OCI-LY3 (cell line): ENCODE measurements at regions not wholly inside any gene's neighbourhood (a gene's known extent, or its start where the extent isn't known, plus 50 kb on each side); places are given as distances from the start of the nearest gene placed in this dataset.

Experiments used
- EZH2phosphoT487 ChIP-seq: fragments of 200-600 bp; shearing (Covaris generic); IDR thresholded peaks from 2 replicates; pipeline ENCODE4 v1.6.1; 2018; ENCODE audit warnings: antibody characterized with exemption, mixed run types, low read depth
- TF ChIP-seq, protein P1 (sequence below): fragments of 200-600, 300-600 bp; sonication (generic); IDR thresholded peaks from 2 replicates; pipeline ENCODE4 v1.5.1; 2014; ENCODE audit warnings: antibody characterized with exemption, low read length, low read depth

GRCh38 chr4:170281027-170281426, 191.3 kb upstream of the AADAT start:
- TF ChIP-seq EZH2phosphoT487: no peak
- TF ChIP-seq, protein P1, sequence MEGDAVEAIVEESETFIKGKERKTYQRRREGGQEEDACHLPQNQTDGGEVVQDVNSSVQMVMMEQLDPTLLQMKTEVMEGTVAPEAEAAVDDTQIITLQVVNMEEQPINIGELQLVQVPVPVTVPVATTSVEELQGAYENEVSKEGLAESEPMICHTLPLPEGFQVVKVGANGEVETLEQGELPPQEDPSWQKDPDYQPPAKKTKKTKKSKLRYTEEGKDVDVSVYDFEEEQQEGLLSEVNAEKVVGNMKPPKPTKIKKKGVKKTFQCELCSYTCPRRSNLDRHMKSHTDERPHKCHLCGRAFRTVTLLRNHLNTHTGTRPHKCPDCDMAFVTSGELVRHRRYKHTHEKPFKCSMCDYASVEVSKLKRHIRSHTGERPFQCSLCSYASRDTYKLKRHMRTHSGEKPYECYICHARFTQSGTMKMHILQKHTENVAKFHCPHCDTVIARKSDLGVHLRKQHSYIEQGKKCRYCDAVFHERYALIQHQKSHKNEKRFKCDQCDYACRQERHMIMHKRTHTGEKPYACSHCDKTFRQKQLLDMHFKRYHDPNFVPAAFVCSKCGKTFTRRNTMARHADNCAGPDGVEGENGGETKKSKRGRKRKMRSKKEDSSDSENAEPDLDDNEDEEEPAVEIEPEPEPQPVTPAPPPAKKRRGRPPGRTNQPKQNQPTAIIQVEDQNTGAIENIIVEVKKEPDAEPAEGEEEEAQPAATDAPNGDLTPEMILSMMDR: no peak
